OCI-LY7 (cell line): ENCODE measurements at regions not wholly inside any gene's neighbourhood (a gene's known extent, or its start where the extent isn't known, plus 50 kb on each side); places are given as distances from the start of the nearest gene placed in this dataset.

ENCODE experiments used
- BruUV-seq: library from RNA; stranded (reverse); fragments of 400-500 nt; replicated peaks from 2 replicates; lab custom pipeline; 2021; lab: Mats Ljungman, UMichigan
- CTCF ChIA-PET: fragments of 300-600 bp; sonication (Branson Sonifier 250); formaldehyde crosslinking; loops from one replicate; lab custom pipeline; 2022; ENCODE audit warnings: antibody characterized with exemption; ENCODE audit not compliant: unreplicated experiment; lab: Charles Lee
- POLR2A ChIA-PET: fragments of 300-600 bp; sonication (Branson Sonifier 250); formaldehyde crosslinking; loops from one replicate; lab custom pipeline; 2022; ENCODE audit warnings: antibody characterized with exemption; lab: Charles Lee
- DNase-seq: peaks from one replicate; pipeline ENCODE4 v3.0.0-alpha.2; 2015; ENCODE audit warnings: low spot score
- H2AFZ ChIP-seq: fragments of 200-600 bp; sonication (generic), shearing (Covaris generic); 2 replicates; pipeline ENCODE4 v1.6.1; 2014; ENCODE audit warnings: mild to moderate bottlenecking, antibody characterized with exemption, low read length, moderate library complexity
- H3K27ac ChIP-seq: fragments of 200-600 bp; sonication (generic); 2 replicates; pipeline ENCODE4 v1.5.1; 2014; ENCODE audit warnings: mixed run types, low read depth, mild to moderate bottlenecking, moderate library complexity, low read length, inconsistent platforms; ENCODE audit not compliant: poor library complexity, severe bottlenecking
- H3K36me3 ChIP-seq: fragments of 200-600 bp; sonication (generic); 2 replicates; pipeline ENCODE4 v1.6.1; 2014; ENCODE audit warnings: mild to moderate bottlenecking, antibody characterized with exemption, low read length, moderate library complexity, mixed read lengths; ENCODE audit not compliant: insufficient read depth
- H3K4me1 ChIP-seq: fragments of 200-600 bp; sonication (generic); 2 replicates; pipeline ENCODE4 v1.5.1; 2014; ENCODE audit warnings: mild to moderate bottlenecking, low read length; ENCODE audit not compliant: insufficient read depth, poor library complexity, severe bottlenecking
- H3K4me2 ChIP-seq: fragments of 200-600 bp; sonication (generic); 2 replicates; pipeline ENCODE4 v1.6.1; 2014; ENCODE audit warnings: mild to moderate bottlenecking, low read length
- H3K4me3 ChIP-seq: fragments of 200-600 bp; sonication (generic); 2 replicates; pipeline ENCODE4 v1.5.1; 2014; ENCODE audit warnings: mild to moderate bottlenecking, low read depth, low read length; ENCODE audit not compliant: poor library complexity, severe bottlenecking
- H3K79me2 ChIP-seq: fragments of 200-600 bp; sonication (generic); 2 replicates; pipeline ENCODE4 v1.6.1; 2016; ENCODE audit warnings: low read depth, mild to moderate bottlenecking, low read length, moderate library complexity, mixed read lengths; ENCODE audit not compliant: insufficient read depth
- H3K9me2 ChIP-seq: fragments of 200-600 bp; sonication (generic); 2 replicates; pipeline ENCODE4 v1.6.1; 2016; ENCODE audit warnings: mild to moderate bottlenecking, low read length, mixed read lengths; ENCODE audit not compliant: insufficient read depth
- H3K9me3 ChIP-seq: fragments of 200-600 bp; sonication (generic); 2 replicates; pipeline ENCODE4 v1.6.1; 2014; ENCODE audit warnings: mild to moderate bottlenecking, mixed run types, low read length, mixed read lengths
- H4K20me1 ChIP-seq: fragments of 200-600 bp; sonication (generic); 2 replicates; pipeline ENCODE4 v1.6.1; 2014; ENCODE audit warnings: mild to moderate bottlenecking, antibody characterized with exemption, low read length, moderate library complexity, mixed read lengths; ENCODE audit not compliant: insufficient read depth
- CTCF ChIP-seq: fragments of 200-600 bp; sonication (generic); conservative IDR thresholded peaks from 2 replicates; pipeline ENCODE4 v1.5.1; 2014; ENCODE audit warnings: mild to moderate bottlenecking, antibody characterized with exemption, low read length, moderate library complexity, mixed read lengths
- EZH2phosphoT487 ChIP-seq: fragments of 200-600 bp; sonication (generic); IDR thresholded peaks from 2 replicates; pipeline ENCODE4 v1.6.1; 2018; ENCODE audit warnings: low read depth, borderline replicate concordance, mild to moderate bottlenecking, mixed run types, antibody characterized with exemption, low read length, moderate library complexity, mixed read lengths
- intact Hi-C: fragments of 100-400 bp; cut with micrococcal nuclease; formaldehyde crosslinking; loops from one replicate; pipeline ENCODE4 v1.10.0; 2022; ENCODE audit not compliant: unreplicated experiment

DNA sequence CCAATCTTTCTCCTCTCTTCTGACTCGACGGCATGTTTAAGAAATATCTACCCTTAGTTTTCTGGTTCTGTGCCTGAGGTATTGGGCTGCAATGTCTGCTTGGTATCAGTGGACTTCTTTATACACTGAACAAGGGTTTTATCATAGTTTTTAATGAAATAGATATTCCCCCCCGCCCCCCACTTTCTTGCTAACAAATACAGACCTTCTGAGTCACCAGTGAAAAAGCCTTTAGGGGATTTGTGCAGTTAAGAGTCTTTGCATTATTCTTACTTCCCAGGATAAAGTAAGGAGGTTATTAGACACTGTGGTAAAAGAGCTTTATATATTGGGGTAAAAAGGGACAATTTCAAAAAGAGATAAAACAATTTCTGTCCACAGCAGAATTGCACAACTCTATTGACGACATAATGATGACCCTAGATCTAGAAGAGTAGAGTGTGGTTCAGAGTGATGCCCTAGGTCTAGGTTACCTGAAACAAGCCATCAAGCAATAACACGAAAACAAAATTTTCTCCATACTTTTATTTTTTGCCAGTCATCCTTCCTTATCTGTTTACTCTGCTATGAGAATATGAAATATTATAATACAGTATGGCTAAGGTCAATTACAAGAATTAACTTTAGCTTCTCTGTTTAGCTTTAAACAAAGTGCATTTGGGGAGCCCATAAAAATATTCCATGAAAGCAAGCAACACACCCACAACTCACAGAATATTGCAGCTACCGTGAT is 110.7 kb downstream of the PLK2 start:
- DNase-seq = no peak
- no TSS peak for BruUV-seq
- Histone ChIP-seq H4K20me1 (no peaks in the 10 kb centered on the region), H3K4me1 (no peaks in the 10 kb centered on the region), H3K9me2 (no peaks in the 10 kb centered on the region), H3K36me3 (no peaks in the 10 kb centered on the region), H3K4me3 (no peak overlapping the region), H2AFZ (no peak overlapping the region), H3K9me3 (no peaks in the 10 kb centered on the region), H3K79me2 (no peaks in the 10 kb centered on the region), H3K4me2 (no peak overlapping the region), H3K27ac (no peak overlapping the region)
- CTCF ChIA-PET = no interaction called here
- intact Hi-C loops = no loop called here
- POLR2A ChIA-PET = interaction anchor here (0.6 to 0.8 kb wide), 4 partner anchors 10 to 557 kb away, joined by 3 to 6 read pairs (median 6); no protein-coding TSS in a partner anchor
- TF ChIP-seq EZH2phosphoT487 (no peak), CTCF (no peak)

DNA sequence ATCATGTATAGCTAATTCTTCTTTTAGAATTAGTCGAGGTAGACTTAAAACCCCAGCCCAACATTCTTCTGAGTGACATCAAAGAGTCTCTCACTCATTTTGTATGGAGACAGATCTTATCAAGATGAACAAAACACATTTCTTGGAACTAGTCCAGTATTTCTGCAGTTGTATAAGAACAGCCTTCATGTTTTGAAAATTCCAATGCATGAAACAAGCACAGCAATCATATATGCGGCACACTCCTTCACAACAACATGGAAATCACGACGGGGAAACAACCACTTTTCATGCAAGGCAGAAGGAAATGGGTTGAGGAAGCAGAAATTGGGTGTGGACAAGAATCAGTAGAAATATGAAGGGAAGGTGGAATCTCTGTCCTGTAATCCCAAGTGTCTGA is 113.8 kb downstream of the PLK2 start:
- CTCF ChIA-PET = no interaction called here
- intact Hi-C loops = no loop called here
- DNase-seq = no peak
- Histone ChIP-seq H3K4me2 (no peak overlapping the region), H3K27ac (no peak overlapping the region), H4K20me1 (no peaks in the 10 kb centered on the region), H3K4me1 (no peaks in the 10 kb centered on the region), H3K79me2 (no peaks in the 10 kb centered on the region), H3K9me2 (no peaks in the 10 kb centered on the region), H3K4me3 (no peak overlapping the region), H2AFZ (no peak overlapping the region), H3K36me3 (no peaks in the 10 kb centered on the region), H3K9me3 (no peaks in the 10 kb centered on the region)
- POLR2A ChIA-PET = interaction anchor here (0.6 to 1.2 kb wide), 2 partner anchors 108 to 548 kb away, joined by 3 to 5 read pairs; no protein-coding TSS in a partner anchor
- BruUV-seq = no TSS peak
- TF ChIP-seq CTCF (no peak), EZH2phosphoT487 (no peak)

GRCh38 chr5:58341476-58341875 is 118.4 kb downstream of the PLK2 start:
- no peaks in the 10 kb centered on the region for H3K79me2 ChIP-seq
- intact Hi-C loops = no loop called here
- H3K4me3 ChIP-seq = no peak overlapping the region
- H3K4me2 ChIP-seq = no peak overlapping the region
- POLR2A ChIA-PET = interaction anchor here (0.7 kb wide), 1 partner anchor 425 kb away, joined by 3 read pairs; no protein-coding TSS in a partner anchor
- no peaks in the 10 kb centered on the region for H3K9me2 ChIP-seq
- BruUV-seq = no TSS peak
- H3K36me3 ChIP-seq = no peaks in the 10 kb centered on the region
- H4K20me1 ChIP-seq = no peaks in the 10 kb centered on the region
- DNase-seq = no peak
- no peaks in the 10 kb centered on the region for H3K9me3 ChIP-seq
- CTCF ChIA-PET = no interaction called here
- H3K4me1 ChIP-seq = no peaks in the 10 kb centered on the region
- no peak overlapping the region for H2AFZ ChIP-seq
- TF ChIP-seq CTCF = no peak
- no peak for TF ChIP-seq EZH2phosphoT487
- no peak overlapping the region for H3K27ac ChIP-seq
